ENCODE measurements at regions not wholly inside any gene's neighbourhood (a gene's known extent, or its start where the extent isn't known, plus 50 kb on each side); places are given as distances from the start of the nearest gene placed in this dataset.

GRCh38 chr12:42862055-42862454 lies 272.5 kb upstream of the PRICKLE1 start:
- TF ChIP-seq, protein P1, sequence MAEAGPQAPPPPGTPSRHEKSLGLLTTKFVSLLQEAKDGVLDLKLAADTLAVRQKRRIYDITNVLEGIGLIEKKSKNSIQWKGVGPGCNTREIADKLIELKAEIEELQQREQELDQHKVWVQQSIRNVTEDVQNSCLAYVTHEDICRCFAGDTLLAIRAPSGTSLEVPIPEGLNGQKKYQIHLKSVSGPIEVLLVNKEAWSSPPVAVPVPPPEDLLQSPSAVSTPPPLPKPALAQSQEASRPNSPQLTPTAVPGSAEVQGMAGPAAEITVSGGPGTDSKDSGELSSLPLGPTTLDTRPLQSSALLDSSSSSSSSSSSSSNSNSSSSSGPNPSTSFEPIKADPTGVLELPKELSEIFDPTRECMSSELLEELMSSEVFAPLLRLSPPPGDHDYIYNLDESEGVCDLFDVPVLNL (IDR thresholded peaks at IDR 0.05; ENCODE audit: low read depth, low read length) = no peak
- TF ChIP-seq, protein P2, sequence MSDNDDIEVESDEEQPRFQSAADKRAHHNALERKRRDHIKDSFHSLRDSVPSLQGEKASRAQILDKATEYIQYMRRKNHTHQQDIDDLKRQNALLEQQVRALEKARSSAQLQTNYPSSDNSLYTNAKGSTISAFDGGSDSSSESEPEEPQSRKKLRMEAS (IDR thresholded peaks at IDR 0.05; ENCODE audit: low read depth, low read length) = no peak
- TF ChIP-seq CREM (IDR thresholded peaks at IDR 0.05; ENCODE audit: low read depth) (no peak), CHD4 (IDR thresholded peaks at IDR 0.05) (no peak), RAD51 (IDR thresholded peaks at IDR 0.05) (no peak), SRF (IDR thresholded peaks at IDR 0.05; ENCODE audit: low read depth in 2 of 2, low read length in 2 of 2) (no peak), RBBP5 (conservative IDR thresholded peaks at IDR 0.05) (no peak)
- TF ChIP-seq, protein P3, sequence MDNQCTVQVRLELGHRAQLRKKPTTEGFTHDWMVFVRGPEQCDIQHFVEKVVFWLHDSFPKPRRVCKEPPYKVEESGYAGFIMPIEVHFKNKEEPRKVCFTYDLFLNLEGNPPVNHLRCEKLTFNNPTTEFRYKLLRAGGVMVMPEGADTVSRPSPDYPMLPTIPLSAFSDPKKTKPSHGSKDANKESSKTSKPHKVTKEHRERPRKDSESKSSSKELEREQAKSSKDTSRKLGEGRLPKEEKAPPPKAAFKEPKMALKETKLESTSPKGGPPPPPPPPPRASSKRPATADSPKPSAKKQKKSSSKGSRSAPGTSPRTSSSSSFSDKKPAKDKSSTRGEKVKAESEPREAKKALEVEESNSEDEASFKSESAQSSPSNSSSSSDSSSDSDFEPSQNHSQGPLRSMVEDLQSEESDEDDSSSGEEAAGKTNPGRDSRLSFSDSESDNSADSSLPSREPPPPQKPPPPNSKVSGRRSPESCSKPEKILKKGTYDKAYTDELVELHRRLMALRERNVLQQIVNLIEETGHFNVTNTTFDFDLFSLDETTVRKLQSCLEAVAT (IDR thresholded peaks at IDR 0.05) = no peak

All from GM12878 (cell line).